H1 (cell line): ENCODE measurements at regions not wholly inside any gene's neighbourhood (a gene's known extent, or its start where the extent isn't known, plus 50 kb on each side); places are given as distances from the start of the nearest gene placed in this dataset.

Source experiments
- CBX8 ChIP-seq: fragments of 300-800, 300-1000 bp; sonication (generic); IDR thresholded peaks from 2 replicates; pipeline ENCODE4 v1.7.1; 2016; ENCODE audit warnings: low read depth, low read length, borderline replicate concordance
- HDAC6 ChIP-seq: IDR thresholded peaks from one replicate; pipeline ENCODE4 v1.7.1; 2012; ENCODE audit warnings: low read depth, mild to moderate bottlenecking, inconsistent platforms, low read length, moderate library complexity
- RXRA ChIP-seq: IDR thresholded peaks from 2 replicates; pipeline ENCODE4 v1.6.1; 2011; ENCODE audit warnings: low read depth, mild to moderate bottlenecking, low read length, moderate library complexity; ENCODE audit not compliant: insufficient read depth

DNA sequence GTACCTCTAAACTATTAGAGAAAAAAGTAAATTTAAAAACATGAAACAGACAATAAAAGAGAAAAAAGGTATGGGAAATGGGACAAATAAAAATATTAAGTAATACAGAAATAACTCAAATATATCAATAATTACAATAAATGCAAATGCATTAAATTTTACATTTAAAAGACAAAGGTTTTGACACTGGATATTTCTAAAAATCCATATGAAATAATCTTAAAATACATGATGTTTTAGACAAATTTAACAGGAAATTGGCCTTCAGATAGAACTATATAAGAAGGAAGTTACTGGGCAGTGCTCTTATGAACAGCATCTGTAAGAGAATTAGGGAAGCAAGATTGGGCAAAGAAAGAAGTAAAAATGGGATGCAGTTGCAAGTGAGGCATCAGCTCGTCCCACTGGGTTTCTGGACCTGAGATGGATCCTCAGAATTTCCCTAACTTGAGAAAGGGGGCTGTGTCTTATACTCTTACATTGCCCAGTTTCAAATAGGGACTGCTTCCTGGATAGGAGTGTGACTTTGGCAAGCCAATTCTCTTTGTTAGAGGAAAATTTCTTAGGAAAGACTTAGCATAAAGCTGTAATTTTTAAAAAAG lies 376.7 kb downstream of the SMOC2 start (continued):
- TF ChIP-seq RXRA: no peak
- TF ChIP-seq HDAC6: no peak
- TF ChIP-seq CBX8: no peak
- TF ChIP-seq, all 59 proteins: peak for 0
